Calu3 (cell line): ENCODE measurements at regions not wholly inside any gene's neighbourhood (a gene's known extent, or its start where the extent isn't known, plus 50 kb on each side); places are given as distances from the start of the nearest gene placed in this dataset.

Experiments
- BruUV-seq: library from RNA; stranded (reverse); fragments of 400-500 nt; replicated peaks from 2 replicates; lab custom pipeline; 2021; lab: Mats Ljungman, UMichigan
- CTCF ChIA-PET: fragments of 300-600 bp; sonication (Branson Sonifier 250); formaldehyde crosslinking; loops from one replicate; lab custom pipeline; 2022; ENCODE audit warnings: antibody characterized with exemption; lab: Charles Lee
- DNase-seq: peaks from one replicate; pipeline ENCODE4 v3.0.0; 2022
- H3K27ac Mint-ChIP-seq: one replicate; pipeline ENCODE4 v1.8.0; 2022; ENCODE audit warnings: mixed read lengths; ENCODE audit not compliant: unreplicated experiment
- H3K27me3 Mint-ChIP-seq: one replicate; pipeline ENCODE4 v1.8.0; 2022; ENCODE audit warnings: mixed read lengths; ENCODE audit not compliant: unreplicated experiment
- H3K36me3 Mint-ChIP-seq: one replicate; pipeline ENCODE4 v1.8.0; 2022; ENCODE audit warnings: mild to moderate bottlenecking, moderate library complexity, mixed read lengths; ENCODE audit not compliant: insufficient read depth, unreplicated experiment
- H3K4me1 Mint-ChIP-seq: one replicate; pipeline ENCODE4 v1.8.0; 2022; ENCODE audit warnings: mild to moderate bottlenecking, low read depth, mixed read lengths; ENCODE audit not compliant: unreplicated experiment
- H3K4me3 Mint-ChIP-seq: one replicate; pipeline ENCODE4 v1.8.0; 2022; ENCODE audit warnings: mild to moderate bottlenecking, low read depth, moderate library complexity, mixed read lengths; ENCODE audit not compliant: unreplicated experiment
- H3K9me3 Mint-ChIP-seq: one replicate; pipeline ENCODE4 v1.8.0; 2022; ENCODE audit warnings: low read depth, mixed read lengths; ENCODE audit not compliant: unreplicated experiment
- CTCF ChIP-seq: fragments of 200-600 bp; IDR thresholded peaks from one replicate; pipeline ENCODE4 v1.8.0; 2022; ENCODE audit warnings: antibody characterized with exemption; ENCODE audit not compliant: unreplicated experiment
- intact Hi-C: fragments of 100-400 bp; cut with micrococcal nuclease; formaldehyde crosslinking; loops from one replicate; pipeline ENCODE4 v1.10.0; 2022; ENCODE audit not compliant: unreplicated experiment

- CTCF ChIA-PET: no interaction called here
- no peak overlapping the region for H3K27ac Mint-ChIP-seq
- H3K4me1 Mint-ChIP-seq: peaks cover 6% of the 10 kb centered on the region
- TF ChIP-seq CTCF: no peak
- DNase-seq: no peak
- BruUV-seq: no TSS peak
- peaks cover 4% of the 10 kb centered on the region for H3K9me3 Mint-ChIP-seq
- no peak overlapping the region for H3K4me3 Mint-ChIP-seq
- intact Hi-C loops: no loop called here
- H3K36me3 Mint-ChIP-seq: peaks cover 8% of the 10 kb centered on the region
- peaks cover 23% of the 10 kb centered on the region for H3K27me3 Mint-ChIP-seq
Measured at GRCh38 chrX:139206914-139207313, 323.6 kb upstream of the F9 start.

- Mint-ChIP-seq H3K36me3 (peaks cover 8% of the 10 kb centered on the region), H3K9me3 (peaks cover 4% of the 10 kb centered on the region), H3K27ac (no peak overlapping the region), H3K4me3 (peak overlapping the region; percentile 45), H3K27me3 (peaks cover 23% of the 10 kb centered on the region), H3K4me1 (peaks cover 6% of the 10 kb centered on the region)
- BruUV-seq: no TSS peak
- peak; percentile 6 for DNase-seq
- CTCF ChIA-PET: no interaction called here
- intact Hi-C loops: no loop called here
- no peak for TF ChIP-seq CTCF
Measured at GRCh38 chrX:139204898-139205667, 325.5 kb upstream of the F9 start.

GRCh38 chrX:139204571-139204897, 326.0 kb upstream of the F9 start:
- Mint-ChIP-seq H3K4me1 (peaks cover 6% of the 10 kb centered on the region), H3K27me3 (peaks cover 23% of the 10 kb centered on the region), H3K27ac (no peak overlapping the region), H3K36me3 (peaks cover 8% of the 10 kb centered on the region), H3K4me3 (peak overlapping the region; percentile 45), H3K9me3 (peaks cover 4% of the 10 kb centered on the region)
- CTCF ChIA-PET: no interaction called here
- TF ChIP-seq CTCF: no peak
- intact Hi-C loops: no loop called here
- BruUV-seq: no TSS peak
- no peak for DNase-seq

- CTCF ChIA-PET: no interaction called here
- H3K36me3 Mint-ChIP-seq: peaks cover 8% of the 10 kb centered on the region
- BruUV-seq: no TSS peak
- TF ChIP-seq CTCF: no peak
- peaks cover 4% of the 10 kb centered on the region for H3K9me3 Mint-ChIP-seq
- intact Hi-C loops: no loop called here
- H3K27me3 Mint-ChIP-seq: peaks cover 23% of the 10 kb centered on the region
- no peak overlapping the region for H3K4me3 Mint-ChIP-seq
- no peak for DNase-seq
- H3K4me1 Mint-ChIP-seq: peaks cover 6% of the 10 kb centered on the region
- no peak overlapping the region for H3K27ac Mint-ChIP-seq
Measured at GRCh38 chrX:139203651-139204570, 326.6 kb upstream of the F9 start.
